Right lung (tissue), 2 donors: ENCODE measurements at regions not wholly inside any gene's neighbourhood (a gene's known extent, or its start where the extent isn't known, plus 50 kb on each side); places are given as distances from the start of the nearest gene placed in this dataset.

Experiments used
- DNase-seq, 2 donors: peaks; one replicate each; pipeline ENCODE4 v3.0.0-alpha.2; 2013

- DNase-seq, result no peak
Observed at GRCh38 chr16:86195863-86196630, 297.1 kb downstream of the IRF8 start.

- no peak for DNase-seq
Observed at GRCh38 chr16:86196687-86197391, 297.9 kb downstream of the IRF8 start.

DNA sequence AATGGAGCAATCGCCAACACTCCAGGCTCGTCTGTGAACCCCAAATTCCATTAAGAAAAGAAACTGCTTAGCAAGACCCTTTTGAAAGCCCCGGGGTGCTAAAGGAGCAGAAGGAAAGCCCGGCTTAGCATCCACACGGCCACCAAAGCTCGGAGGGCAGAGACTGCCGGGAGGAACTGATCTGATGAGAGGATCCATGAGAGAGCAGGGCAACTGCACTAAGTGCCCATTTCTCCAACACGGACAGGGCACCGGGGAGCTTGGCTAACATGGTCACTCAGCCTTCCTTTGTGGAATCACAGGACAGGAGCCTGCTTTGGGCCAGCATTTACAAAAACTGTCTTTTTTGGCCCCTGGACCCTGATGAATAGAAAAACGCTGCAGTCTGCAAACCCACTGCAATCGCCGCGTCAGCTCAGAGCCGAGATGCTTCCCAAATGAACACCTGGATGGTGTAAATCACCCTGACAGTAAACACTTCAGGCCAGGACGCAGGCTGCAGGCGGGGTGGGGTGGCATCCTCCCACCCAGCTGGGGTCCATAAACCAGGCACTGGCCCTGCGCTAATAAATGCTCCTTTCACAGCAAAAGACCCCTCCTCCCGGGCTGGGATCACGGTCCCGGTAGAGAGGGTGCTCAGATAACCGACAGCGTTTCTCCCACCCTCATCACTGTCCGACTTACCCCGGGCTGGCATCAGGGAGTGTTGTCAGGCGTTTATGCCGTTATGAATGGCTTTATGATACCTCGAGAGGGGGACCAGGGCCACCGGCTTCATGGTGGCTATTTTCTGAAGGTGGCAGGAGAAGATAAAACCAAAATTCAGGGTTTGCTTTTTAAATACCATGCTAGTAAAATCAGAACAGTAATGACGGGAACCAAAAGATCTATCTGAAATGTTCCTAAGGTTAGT is 299.5 kb downstream of the IRF8 start:
- DNase-seq, result no peak

DNA sequence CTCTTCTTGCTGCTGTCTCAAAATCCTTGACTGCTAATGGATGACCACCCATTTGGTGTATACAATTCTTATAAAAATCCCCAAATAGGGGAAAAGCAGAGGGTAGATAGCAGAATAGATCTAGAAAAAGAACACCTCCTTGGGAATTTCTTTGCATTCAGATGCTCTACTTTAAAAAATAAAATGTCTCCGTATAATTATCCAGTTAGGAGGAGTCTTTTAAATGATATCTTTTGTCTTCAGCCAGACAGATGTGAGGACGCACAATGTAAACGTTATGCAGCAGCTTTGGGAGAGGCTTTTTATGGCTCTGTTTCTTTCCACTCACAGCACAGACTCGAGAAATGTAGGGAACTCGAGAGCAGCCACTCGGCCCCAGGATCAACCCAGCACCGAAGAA is 300.2 kb downstream of the IRF8 start:
- no peak for DNase-seq

GRCh38 chr16:86199871-86200695 is 301.1 kb downstream of the IRF8 start:
- no peak for DNase-seq

DNA sequence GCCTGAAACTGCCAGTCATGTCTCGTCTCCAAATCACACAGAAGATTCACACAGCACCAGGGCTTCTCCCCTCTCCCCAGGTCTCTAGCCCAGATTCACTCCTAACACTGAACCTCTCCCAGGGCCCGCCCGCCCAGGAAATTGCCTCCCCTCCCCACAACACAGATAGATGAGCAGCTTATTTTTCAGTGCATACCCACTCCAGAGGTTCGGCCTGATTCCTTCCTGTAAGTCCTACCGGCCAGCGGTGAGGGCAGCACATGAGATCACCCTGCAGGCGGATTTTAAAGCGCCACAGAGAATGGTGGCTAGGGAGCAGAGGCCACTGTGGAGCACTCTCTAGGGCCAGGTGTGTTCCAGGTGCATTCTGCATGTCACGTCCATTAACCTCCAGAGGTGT is 301.8 kb downstream of the IRF8 start:
- no peak for DNase-seq

DNA sequence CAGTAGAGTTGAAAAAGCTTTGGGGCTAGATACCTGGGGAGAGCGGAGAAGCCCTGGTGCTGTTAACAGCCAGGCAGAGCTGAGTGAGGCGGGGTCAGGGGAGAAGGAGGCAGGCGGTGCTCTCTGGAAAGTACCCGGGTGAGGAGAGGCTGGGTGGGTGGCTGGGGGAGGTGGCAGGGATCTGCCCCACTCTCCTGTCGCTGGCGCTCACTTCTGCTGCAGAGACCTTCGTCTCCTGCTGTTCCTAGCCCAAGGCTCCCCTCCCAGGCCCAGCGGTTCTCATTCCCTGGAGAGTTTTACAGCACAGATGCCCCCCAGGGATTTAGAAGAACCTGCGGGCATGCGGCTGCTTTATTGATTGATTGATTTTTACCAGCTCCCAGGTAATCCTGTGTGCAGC is 302.8 kb downstream of the IRF8 start:
- no peak for DNase-seq

DNA sequence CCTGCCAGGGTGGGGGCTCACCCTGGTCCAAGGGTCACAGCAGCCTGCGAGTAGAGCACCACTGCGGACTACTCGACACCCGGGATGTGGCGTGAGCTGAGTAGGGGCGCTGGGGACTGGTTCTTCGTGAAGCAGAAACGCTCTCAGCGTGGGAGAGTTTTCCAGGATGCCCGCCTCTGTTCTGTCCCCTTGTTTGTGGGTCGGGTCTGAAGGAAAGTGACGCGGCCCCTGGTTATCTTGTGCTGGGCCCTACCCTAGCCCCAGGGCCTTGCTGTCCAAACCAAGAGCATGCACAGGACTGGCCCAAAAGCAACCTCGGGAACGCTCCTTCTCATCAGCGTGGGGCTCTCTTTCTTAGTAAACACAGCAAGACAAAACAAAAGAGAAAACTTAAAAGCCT is 303.3 kb downstream of the IRF8 start:
- DNase-seq, result no peak

- DNase-seq, result no peak
Observed at GRCh38 chr16:86202760-86203426, 303.9 kb downstream of the IRF8 start.

GRCh38 chr16:86203557-86204275 is 304.8 kb downstream of the IRF8 start:
- DNase-seq, result no peak

DNA sequence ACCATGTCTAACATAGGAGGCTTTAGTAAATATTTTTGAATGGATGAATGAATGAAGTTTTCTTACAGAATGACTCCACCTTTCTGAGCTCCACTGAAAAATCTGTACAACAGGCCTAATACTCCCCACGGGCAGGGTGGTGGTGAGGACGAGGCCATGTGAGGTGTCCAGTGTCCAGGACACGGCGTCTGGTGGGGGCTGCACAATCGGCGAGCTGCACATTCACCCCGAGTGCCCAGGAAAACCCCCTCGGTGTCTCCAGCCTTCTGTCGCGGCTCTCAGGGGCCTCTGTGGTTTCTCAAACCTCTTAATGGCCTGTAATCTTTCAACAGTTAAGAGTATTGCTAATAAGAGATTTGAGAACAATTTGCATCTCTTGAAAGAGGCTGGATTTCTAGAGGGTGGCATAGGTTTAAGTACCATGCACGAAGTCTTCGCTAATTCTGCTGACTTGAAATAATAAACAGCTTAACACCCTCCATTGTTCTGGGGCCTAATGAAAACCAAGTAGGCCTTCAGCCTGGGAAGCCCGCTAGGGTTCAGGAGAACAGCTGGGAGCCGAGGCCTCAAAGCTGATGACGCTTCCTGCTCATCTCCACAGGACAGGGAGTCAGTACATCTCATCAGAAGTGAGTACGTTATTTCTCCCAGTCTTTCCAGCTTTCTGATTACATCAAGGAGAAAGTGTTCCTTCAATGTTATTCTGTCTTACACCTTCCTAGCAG is 304.6 kb upstream of the FOXF1 start:
- DNase-seq, result no peak

DNA sequence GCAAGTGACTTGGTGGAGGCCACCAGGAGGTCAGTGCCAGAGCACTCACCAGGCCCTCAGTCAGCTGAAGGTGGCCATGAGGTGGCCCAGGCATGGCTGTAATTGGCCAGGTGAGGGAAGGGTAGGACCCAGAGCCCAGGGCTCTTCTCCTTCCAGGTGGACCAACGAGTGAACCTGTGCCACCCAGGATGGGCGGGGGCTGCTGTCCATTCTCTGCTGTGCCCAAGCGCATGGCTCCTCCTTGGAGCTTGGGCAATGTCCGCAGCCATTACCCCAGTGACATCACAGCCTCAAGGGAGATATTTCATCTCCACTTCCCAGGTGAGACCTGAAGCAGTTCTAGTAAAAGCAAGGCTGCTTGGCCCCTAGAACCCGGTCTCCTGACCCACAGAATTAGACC is 303.0 kb upstream of the FOXF1 start:
- DNase-seq, result no peak

- DNase-seq, result no peak
Observed at GRCh38 chr16:86209202-86209601, 301.1 kb upstream of the FOXF1 start.

DNA sequence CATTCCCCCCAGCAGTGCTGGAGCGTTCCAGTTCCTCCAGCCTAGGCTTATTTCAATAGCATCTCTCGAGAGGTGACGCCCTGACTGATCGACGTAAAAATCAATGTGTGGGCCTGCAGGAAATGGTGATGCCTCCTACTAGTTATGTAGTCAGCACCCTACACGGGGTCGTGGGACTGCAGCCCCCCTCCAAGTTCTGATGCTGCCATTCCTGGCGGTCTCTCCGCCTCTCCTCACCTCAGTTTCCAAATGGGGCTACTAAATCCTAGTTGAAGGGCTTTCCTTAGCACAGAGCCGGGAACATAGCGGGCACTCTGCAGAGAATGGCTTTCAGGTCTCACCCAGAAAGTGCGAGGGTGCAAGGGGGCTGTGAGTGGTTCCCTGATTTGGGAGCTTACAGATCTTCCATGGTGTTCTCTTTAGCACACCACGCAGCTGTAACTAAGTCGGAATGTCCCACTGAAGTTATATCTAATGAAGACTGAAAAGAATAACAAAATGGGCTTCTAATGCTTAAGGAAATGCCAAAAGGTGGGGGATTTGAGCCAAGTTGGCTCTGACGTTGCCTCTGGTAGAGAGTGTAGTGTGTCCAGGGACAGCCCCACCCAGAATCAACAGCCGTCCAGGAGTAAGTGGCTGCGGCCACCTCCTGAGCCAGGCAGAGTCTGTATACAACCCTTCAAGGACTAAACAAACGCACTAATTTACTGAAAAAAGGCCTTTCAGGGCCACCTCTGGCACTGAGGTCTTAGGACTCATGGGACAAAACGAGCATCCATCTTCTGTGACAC is 299.7 kb upstream of the FOXF1 start:
- no peak for DNase-seq

DNA sequence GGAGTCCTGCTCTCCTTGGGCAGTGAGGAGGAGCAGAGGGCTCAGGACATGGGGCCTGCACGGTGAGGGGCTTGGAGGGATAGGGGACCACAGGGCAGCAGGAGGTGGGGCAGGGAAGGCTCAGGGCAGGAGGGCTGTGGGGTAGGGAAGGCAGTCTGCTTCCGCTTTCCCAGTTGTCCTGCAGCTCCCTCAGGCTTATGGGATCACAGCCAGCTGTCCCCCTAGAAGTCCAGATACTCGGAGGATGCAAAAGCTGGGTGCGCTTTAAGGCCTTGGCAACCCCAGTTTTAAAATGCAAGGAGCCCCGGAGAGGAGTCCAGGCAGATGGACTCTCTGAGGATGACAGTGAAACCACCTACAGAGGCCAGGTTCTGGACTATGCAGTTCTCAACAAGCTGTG is 299.1 kb upstream of the FOXF1 start:
- no peak for DNase-seq

DNA sequence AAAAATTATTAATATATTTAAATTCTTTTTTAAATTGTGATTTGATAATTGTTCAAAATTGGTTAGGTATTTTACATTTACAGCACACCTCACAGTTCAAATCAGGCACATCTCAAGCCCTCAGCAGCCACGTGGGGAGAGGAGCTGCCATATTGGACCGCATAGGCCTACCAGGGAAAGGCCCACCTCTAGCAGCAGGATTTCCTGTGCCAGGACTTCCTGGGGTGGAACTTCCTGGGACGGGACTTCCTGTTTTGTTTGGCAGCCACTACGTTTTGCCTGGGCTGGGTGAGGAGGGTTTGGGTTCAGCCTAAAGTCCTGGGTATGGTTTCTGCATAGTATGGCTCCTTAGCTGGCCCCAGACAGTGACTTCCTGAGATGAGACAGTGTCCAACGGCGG is 298.5 kb upstream of the FOXF1 start:
- DNase-seq, result no peak

DNA sequence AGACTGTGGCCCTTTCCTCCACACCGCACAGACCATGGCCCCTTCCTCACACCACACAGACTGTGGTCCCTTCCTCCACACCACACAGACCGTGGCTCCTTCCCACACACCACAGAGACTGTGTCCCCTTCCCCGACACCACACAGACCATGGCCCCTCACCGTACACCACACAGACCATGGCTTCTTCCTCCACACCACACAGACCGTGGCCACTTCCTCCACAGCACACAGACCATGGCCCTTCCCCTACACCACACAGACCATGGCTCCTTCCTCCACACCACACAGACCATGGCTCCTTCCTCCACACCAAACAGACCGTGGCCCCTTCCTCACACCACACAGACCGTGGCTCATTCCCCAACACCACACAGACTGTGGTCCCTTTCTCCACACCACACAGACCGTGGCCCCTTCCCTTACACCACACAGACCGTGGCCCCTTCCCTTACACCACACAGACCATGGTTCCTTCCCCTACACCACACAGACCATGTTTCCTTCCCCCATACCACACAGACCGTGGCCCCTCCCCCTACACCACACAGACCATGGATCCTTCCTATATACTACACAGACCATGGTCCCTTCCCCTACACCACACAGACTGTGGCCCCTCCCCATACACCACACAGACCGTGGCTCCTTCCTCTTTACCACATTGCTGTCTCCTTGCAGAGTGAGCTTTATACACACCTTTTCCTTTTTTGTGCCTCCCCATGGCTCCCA is 297.5 kb upstream of the FOXF1 start:
- no peak for DNase-seq
